Panc1 (cell line): ENCODE measurements at regions not wholly inside any gene's neighbourhood (a gene's known extent, or its start where the extent isn't known, plus 50 kb on each side); places are given as distances from the start of the nearest gene placed in this dataset.

ENCODE experiments used
- POLR2AphosphoS5 ChIP-seq: IDR thresholded peaks from 2 replicates; pipeline ENCODE4 v1.6.1; 2012; ENCODE audit warnings: mild to moderate bottlenecking, low read depth, low read length, moderate library complexity
- SIN3A ChIP-seq: IDR thresholded peaks from 2 replicates; pipeline ENCODE4 v1.6.1; 2012; ENCODE audit warnings: low read depth, mild to moderate bottlenecking, low read length, moderate library complexity, borderline replicate concordance; ENCODE audit not compliant: insufficient read depth
- TF ChIP-seq, protein P1 (sequence below): fragments of 450-650 bp; IDR thresholded peaks from 2 replicates; pipeline ENCODE4 v1.5.1; 2017; ENCODE audit warnings: mild to moderate bottlenecking

DNA sequence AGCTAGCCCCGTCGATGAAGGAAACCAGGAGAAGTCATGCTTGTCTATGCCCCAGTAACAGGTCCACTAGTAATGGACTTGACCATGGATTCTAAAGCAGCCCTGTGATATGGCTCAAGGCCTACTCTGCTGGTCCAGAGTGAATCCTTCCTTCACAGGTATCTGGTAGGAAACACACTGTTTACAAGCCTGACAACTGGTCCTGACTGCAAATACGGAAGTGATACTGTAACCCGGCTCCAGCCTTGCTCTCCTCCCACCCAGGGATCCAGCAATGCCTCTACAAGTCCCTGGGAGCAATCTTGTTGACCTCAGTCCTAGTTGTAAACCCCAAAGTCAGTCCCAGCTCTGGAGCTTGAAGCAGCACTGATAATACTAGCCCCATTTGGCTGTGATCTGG is 239.2 kb upstream of the GRID2 start:
- TF ChIP-seq, protein P1, sequence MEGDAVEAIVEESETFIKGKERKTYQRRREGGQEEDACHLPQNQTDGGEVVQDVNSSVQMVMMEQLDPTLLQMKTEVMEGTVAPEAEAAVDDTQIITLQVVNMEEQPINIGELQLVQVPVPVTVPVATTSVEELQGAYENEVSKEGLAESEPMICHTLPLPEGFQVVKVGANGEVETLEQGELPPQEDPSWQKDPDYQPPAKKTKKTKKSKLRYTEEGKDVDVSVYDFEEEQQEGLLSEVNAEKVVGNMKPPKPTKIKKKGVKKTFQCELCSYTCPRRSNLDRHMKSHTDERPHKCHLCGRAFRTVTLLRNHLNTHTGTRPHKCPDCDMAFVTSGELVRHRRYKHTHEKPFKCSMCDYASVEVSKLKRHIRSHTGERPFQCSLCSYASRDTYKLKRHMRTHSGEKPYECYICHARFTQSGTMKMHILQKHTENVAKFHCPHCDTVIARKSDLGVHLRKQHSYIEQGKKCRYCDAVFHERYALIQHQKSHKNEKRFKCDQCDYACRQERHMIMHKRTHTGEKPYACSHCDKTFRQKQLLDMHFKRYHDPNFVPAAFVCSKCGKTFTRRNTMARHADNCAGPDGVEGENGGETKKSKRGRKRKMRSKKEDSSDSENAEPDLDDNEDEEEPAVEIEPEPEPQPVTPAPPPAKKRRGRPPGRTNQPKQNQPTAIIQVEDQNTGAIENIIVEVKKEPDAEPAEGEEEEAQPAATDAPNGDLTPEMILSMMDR, result no peak
- TF ChIP-seq POLR2AphosphoS5, result no peak
- TF ChIP-seq SIN3A, result no peak
